ENCODE measurements at regions not wholly inside any gene's neighbourhood (a gene's known extent, or its start where the extent isn't known, plus 50 kb on each side); places are given as distances from the start of the nearest gene placed in this dataset.

GRCh38 chr2:147464737-147465357 lies 380.0 kb upstream of the ACVR2A start:
- ChIA-PET CTCF (interaction anchor here (0.6 to 0.7 kb wide), 2 partner anchors 14 to 1152 kb away, joined by 3 read pairs; no protein-coding TSS in a partner anchor), POLR2A (ENCODE audit: low non-redundant PET) (no interaction called here)
- DNase-seq (ENCODE audit: low spot score), result peak; percentile 23
- H3K27ac ChIP-seq, result no peak overlapping the region
- TF ChIP-seq, protein P1, sequence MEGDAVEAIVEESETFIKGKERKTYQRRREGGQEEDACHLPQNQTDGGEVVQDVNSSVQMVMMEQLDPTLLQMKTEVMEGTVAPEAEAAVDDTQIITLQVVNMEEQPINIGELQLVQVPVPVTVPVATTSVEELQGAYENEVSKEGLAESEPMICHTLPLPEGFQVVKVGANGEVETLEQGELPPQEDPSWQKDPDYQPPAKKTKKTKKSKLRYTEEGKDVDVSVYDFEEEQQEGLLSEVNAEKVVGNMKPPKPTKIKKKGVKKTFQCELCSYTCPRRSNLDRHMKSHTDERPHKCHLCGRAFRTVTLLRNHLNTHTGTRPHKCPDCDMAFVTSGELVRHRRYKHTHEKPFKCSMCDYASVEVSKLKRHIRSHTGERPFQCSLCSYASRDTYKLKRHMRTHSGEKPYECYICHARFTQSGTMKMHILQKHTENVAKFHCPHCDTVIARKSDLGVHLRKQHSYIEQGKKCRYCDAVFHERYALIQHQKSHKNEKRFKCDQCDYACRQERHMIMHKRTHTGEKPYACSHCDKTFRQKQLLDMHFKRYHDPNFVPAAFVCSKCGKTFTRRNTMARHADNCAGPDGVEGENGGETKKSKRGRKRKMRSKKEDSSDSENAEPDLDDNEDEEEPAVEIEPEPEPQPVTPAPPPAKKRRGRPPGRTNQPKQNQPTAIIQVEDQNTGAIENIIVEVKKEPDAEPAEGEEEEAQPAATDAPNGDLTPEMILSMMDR (conservative IDR thresholded peaks at IDR 0.05; ENCODE audit: low read depth), result no peak

DNA sequence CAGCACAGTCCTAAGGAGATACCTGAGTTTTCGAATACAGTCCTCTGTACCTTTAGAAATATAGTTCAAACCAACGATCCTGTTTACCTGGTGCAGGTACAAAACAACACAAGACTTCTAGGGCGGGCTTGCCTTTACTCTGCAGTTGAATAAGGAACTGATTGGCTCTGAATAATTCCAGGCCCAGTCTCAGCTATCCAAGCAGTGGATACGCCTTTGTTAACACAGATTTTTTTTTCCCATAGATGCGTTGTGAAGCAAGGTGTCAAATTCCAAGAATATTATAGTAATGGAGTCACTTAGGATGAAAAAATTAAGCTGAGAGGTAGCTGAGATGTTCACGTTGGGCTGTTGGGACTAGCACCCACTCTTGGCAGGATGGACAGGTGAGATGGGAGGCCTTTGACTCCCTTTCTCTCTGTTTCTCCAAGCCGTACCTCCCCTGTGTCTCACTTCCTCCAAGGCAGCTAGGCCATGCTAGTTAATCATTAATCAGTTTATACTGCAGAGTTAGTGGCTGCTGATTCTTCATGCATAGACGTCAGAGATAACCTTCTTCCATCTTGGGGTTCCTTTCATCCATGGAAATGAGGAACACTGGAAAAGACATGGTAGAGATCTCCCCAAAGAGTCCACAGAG lies 380.8 kb upstream of the ACVR2A start:
- H3K27ac ChIP-seq, result no peak overlapping the region
- TF ChIP-seq, protein P1 (conservative IDR thresholded peaks at IDR 0.05; ENCODE audit: low read depth), result no peak
- ChIA-PET CTCF (interaction anchor here (0.7 kb wide), 1 partner anchor 13 kb away, joined by 3 read pairs; no protein-coding TSS in a partner anchor), POLR2A (ENCODE audit: low non-redundant PET) (no interaction called here)
- DNase-seq (ENCODE audit: low spot score), result no peak

GRCh38 chr2:147460155-147460554 lies 384.7 kb upstream of the ACVR2A start:
- TF ChIP-seq, protein P1 (conservative IDR thresholded peaks at IDR 0.05; ENCODE audit: low read depth), result no peak
- ChIA-PET CTCF (interaction anchor here (0.7 kb wide), 1 partner anchor 97 kb away, joined by 3 read pairs; no protein-coding TSS in a partner anchor), POLR2A (ENCODE audit: low non-redundant PET) (no interaction called here)
- no peak overlapping the region for H3K27ac ChIP-seq
- DNase-seq (ENCODE audit: low spot score), result no peak

GRCh38 chr2:147456779-147457178 lies 388.1 kb upstream of the ACVR2A start:
- POLR2A ChIA-PET (ENCODE audit: low non-redundant PET), result no interaction called here
- no peak overlapping the region for H3K27ac ChIP-seq
- TF ChIP-seq, protein P1 (conservative IDR thresholded peaks at IDR 0.05; ENCODE audit: low read depth), result no peak
- no peak for DNase-seq (ENCODE audit: low spot score)
- CTCF ChIA-PET, result no interaction called here

DNA sequence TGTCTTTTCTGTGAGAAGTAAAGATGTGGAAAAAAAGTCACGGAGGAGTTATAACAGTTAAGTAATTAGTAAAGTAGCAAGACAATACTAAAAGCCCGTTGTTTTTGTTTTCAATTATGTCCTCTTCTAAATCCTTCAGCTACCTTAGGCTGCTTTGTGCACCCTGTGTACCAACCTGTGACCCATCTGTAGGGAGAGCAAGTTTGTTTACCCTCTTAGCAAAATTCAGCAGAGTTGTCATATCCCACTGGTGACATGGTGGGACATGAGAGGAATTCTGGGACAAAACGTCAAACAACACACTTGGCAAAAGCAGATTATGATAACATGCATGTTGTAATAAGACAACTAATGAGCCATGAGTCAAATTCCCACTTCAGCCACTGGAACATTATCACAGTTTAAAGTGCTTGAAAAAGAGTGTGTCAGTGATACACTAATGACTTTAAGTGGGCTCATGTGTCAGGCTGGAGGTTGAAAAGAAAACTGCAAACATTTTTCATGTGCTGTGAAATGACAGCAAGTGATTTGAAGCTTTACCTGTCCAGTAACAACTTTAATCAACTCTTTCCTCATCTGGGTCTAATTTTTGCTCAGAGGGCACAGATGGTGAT lies 392.8 kb upstream of the ACVR2A start:
- ChIA-PET CTCF (no interaction called here), POLR2A (ENCODE audit: low non-redundant PET) (no interaction called here)
- DNase-seq (ENCODE audit: low spot score), result no peak
- H3K27ac ChIP-seq, result no peak overlapping the region
- TF ChIP-seq, protein P1 (conservative IDR thresholded peaks at IDR 0.05; ENCODE audit: low read depth), result no peak

DNA sequence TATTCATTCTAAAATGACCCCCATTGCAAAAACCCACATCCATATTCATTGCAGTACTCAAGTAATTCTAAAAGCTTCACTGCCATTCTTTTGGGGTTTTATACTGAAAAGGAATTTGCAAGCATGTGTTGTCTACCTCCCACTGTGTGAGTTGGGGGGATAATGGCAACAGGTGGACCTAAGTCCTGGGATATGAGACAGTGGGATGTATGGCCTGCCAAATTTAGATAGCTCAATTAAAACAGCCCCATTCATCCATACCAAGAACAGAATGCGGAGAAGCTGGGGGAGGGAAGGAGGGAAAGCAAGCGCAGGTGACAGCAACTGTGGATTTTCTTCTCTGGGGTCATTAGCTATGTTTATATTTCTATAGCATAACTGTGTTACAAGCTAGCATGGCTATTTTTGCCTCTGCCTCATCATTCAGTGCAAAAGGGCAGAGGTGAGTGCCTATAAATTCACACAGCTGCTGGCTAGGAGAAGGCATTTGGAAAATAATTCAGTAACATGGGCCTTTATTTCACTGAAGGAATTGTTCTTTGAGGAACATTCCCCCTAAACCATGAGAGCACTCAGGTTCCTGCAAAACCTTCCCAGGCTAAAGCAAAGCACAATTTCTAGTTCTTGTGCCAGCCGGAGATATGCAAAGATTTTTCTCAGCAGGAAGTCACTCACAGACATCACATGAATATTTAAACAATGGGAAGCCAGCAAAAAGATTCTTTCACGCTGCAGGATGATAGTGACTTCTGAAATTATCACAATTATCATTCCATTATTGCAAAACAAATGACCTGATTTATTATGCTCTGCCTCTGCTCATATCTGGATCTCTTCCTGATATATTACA lies 393.9 kb upstream of the ACVR2A start:
- no peak for DNase-seq (ENCODE audit: low spot score)
- no peak overlapping the region for H3K27ac ChIP-seq
- CTCF ChIA-PET, result interaction anchor here (0.5 kb wide), 1 partner anchor 14 kb away, joined by 3 read pairs; no protein-coding TSS in a partner anchor
- TF ChIP-seq, protein P1 (conservative IDR thresholded peaks at IDR 0.05; ENCODE audit: low read depth), result no peak
- POLR2A ChIA-PET (ENCODE audit: low non-redundant PET), result no interaction called here
